Pancreas (tissue), 10 donors: ENCODE measurements at regions not wholly inside any gene's neighbourhood (a gene's known extent, or its start where the extent isn't known, plus 50 kb on each side); places are given as distances from the start of the nearest gene placed in this dataset.

Experiments used
- ATAC-seq, 4 donors: fragments of 200-7000 bp; cut with Tn5 transposase; one replicate each; pipeline versions ENCODE4 v1.8.0 to v1.9.1; 2020; ENCODE audit warnings: mild to moderate bottlenecking in 4 of 4, moderate library complexity in 4 of 4
- DNase-seq, 6 donors: peaks; one replicate each; pipeline ENCODE4 v3.0.0-alpha.2; 2020
- FAIRE-seq: peaks from 2 replicates; lab custom pipeline; 2012; peaks lifted over from hg19 to GRCh38; lab: Jason Lieb, UNC
- H3K27ac ChIP-seq, 4 donors: fragments of 200-600 bp; sonication (generic); 1 replicate in 3 of 4; 2 replicates in 1 of 4; pipeline versions ENCODE4 v1.5.0 to v1.8.0; 2020
- H3K27me3 ChIP-seq, 4 donors: fragments of 200-600 bp; one replicate each; pipeline ENCODE4 v1.8.0; 2021
- H3K36me3 ChIP-seq, 3 donors: fragments of 200-600 bp; sonication (generic) in 1 of 3; one replicate each; pipeline versions ENCODE4 v1.5.0 to v1.8.0; 2020 to 2021
- H3K4me1 ChIP-seq, 3 donors: fragments of 200-600 bp; one replicate each; pipeline ENCODE4 v1.8.0; 2021
- H3K4me3 ChIP-seq, 4 donors: fragments of 200-600 bp; sonication (generic) in 2 of 4; one replicate each; pipeline versions ENCODE4 v1.5.0 to v1.8.0; 2020 to 2021
- H3K9me3 ChIP-seq, 4 donors: fragments of 200-600 bp; one replicate each; pipeline ENCODE4 v1.8.0; 2021
- WGBS, 2 donors: extraction: QIAGEN DNeasy Blood & Tissue Kit; methylation state at CpG; one replicate each; pipeline ENCODE4 v1.1.7; 2013; 5-methylcytosine and 5-hydroxymethylcytosine counted together
- intact Hi-C, 3 donors: fragments of 100-400 bp; cut with DNase I; formaldehyde crosslinking; loops; one replicate each; pipeline versions ENCODE4 v1.11.1 to v1.14.2; 2022
- TF ChIP-seq, protein P1 (sequence below), 4 donors: fragments of 200-600 bp; sonication (generic) in 3 of 4; IDR thresholded peaks; one replicate each; pipeline versions ENCODE4 v1.5.0 to v1.8.0; 2021; ENCODE audit warnings: antibody characterized with exemption in 4 of 4
- donor health status: healthy with polysubstance abuse.
- donor health status: DM: no; HTN: no; CAD: no; lungs with moderate emphysema.
- donor health status: DM: no; HTN: no; CAD: no.
- donor health status: control.
- donor health status: control.
- donor health status: Bipolar disorder and iron deficiency.
- donor health status: DM: yes; HTN: yes; CAD: no.
- donor health status: DM: no; HTN: no; CAD: no.
- donor health status: DM: no; HTN: no; CAD: no.
- donor health status: DM: yes; HTN: yes; CAD: no.

DNA sequence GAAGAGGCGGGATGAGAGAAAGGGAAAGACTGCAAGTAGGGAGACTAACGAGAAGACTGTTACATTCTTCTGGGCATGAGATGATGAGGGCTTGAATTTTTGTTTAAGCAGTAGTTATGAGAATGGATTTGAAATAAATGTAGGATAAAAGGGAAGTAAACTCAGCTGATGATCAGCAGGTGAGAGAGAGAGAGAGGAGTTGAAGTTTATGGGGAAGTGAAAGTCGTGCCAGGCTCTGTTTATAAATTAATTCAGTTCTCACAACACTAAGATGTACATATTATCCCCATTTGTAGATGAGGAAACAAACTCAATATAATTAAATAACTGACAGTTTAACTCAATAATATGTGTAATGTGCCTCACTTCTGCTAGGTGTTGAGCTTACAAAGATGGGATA is 170.0 kb upstream of the RMST start:
- TF ChIP-seq, protein P1, sequence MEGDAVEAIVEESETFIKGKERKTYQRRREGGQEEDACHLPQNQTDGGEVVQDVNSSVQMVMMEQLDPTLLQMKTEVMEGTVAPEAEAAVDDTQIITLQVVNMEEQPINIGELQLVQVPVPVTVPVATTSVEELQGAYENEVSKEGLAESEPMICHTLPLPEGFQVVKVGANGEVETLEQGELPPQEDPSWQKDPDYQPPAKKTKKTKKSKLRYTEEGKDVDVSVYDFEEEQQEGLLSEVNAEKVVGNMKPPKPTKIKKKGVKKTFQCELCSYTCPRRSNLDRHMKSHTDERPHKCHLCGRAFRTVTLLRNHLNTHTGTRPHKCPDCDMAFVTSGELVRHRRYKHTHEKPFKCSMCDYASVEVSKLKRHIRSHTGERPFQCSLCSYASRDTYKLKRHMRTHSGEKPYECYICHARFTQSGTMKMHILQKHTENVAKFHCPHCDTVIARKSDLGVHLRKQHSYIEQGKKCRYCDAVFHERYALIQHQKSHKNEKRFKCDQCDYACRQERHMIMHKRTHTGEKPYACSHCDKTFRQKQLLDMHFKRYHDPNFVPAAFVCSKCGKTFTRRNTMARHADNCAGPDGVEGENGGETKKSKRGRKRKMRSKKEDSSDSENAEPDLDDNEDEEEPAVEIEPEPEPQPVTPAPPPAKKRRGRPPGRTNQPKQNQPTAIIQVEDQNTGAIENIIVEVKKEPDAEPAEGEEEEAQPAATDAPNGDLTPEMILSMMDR (IDR thresholded peaks at IDR 0.05): no peak
- intact Hi-C loops: no loop called here
- H3K4me1 ChIP-seq: no peaks in the 10 kb centered on the region
- FAIRE-seq (no peak), DNase-seq (no peak), ATAC-seq (no peak)
- H3K4me3 ChIP-seq: no peak overlapping the region
- no peak overlapping the region for H3K27ac ChIP-seq
- H3K9me3 ChIP-seq: no peaks in the 10 kb centered on the region
- H3K36me3 ChIP-seq: no peaks in the 10 kb centered on the region
- 55 to 75% methylated on average over 3 of the region's 3 CpGs for WGBS, 2 donors
- no peaks in the 10 kb centered on the region for H3K27me3 ChIP-seq

DNA sequence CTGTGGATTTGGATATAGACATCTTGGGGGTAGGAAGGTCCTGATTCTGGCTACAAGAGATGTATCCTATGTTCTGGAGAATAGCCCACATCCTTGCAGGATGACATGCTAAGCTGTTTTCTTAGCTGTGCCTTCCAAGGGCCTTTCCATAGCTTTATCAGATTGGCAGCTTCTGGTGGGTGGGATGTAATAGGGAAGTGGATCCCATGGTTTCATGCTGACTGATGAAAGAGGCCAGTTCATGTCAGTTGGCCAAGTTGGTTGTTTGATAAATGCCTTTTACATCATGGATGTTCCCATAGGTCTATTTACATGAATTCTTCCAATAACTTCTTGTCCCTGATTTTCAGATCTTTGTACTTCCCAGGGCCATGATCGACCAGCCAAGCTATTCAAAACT is 169.1 kb upstream of the RMST start:
- Histone ChIP-seq H3K4me1 (no peaks in the 10 kb centered on the region), H3K36me3 (no peaks in the 10 kb centered on the region), H3K4me3 (no peak overlapping the region), H3K27me3 (no peaks in the 10 kb centered on the region), H3K9me3 (no peaks in the 10 kb centered on the region), H3K27ac (no peak overlapping the region)
- intact Hi-C loops: no loop called here
- no peak for FAIRE-seq
- no peak for ATAC-seq
- 52 to 62% methylated on average over 1 of the region's 1 CpG for WGBS, 2 donors
- no peak for DNase-seq
- TF ChIP-seq, protein P1 (IDR thresholded peaks at IDR 0.05): no peak

DNA sequence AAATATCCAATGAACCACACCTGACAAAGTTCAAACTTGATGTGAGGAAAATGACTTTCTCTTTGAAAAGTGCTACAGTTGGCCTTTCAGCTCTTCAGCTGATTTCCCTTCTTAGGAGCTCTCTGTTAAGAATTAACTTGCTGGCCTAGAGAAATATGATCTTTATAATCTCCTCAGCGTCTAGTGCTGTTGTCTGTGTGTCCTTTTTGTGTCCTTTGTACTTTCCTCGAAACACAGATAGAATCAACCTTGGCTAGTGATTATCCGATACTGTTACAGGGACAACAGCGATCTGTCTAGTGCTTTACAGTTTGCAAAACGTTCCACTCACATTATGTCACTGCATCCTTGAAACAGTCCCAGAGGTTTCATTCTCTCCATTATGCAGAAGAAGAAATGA is 162.8 kb upstream of the RMST start:
- WGBS, 2 donors: 18 to 26% methylated on average over 5 of the region's 5 CpGs
- Histone ChIP-seq H3K27ac (no peak overlapping the region), H3K4me3 (no peak overlapping the region), H3K4me1 (no peaks in the 10 kb centered on the region), H3K36me3 (no peaks in the 10 kb centered on the region), H3K9me3 (no peaks in the 10 kb centered on the region), H3K27me3 (no peaks in the 10 kb centered on the region)
- ATAC-seq: no peak
- no peak for FAIRE-seq
- DNase-seq: no peak
- intact Hi-C loops: no loop called here
- TF ChIP-seq, protein P1 (IDR thresholded peaks at IDR 0.05): no peak

DNA sequence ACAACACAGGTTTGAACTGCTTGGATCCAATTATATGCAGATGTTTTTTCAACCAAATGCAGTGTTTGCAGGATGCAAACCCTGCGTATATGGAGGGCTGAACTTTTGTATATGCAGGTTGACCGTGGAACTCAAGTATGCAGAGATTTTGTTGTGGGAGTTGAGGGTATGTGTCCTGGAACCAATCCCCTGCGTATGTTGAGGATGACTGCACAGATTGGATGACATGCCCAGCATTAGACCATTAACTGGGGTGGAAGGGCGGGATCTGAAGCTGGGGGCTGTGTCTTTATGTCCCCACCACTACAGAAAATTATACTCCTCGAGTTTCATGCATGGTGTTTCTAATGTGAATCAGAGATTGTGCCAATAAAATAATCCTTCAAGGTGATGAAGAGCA is 162.2 kb upstream of the RMST start:
- intact Hi-C loops: no loop called here
- 62 to 66% methylated on average over 5 of the region's 5 CpGs for WGBS, 2 donors
- H3K36me3 ChIP-seq: no peaks in the 10 kb centered on the region
- TF ChIP-seq, protein P1 (IDR thresholded peaks at IDR 0.05): no peak
- no peaks in the 10 kb centered on the region for H3K9me3 ChIP-seq
- ATAC-seq: no peak
- no peaks in the 10 kb centered on the region for H3K27me3 ChIP-seq
- no peak for DNase-seq
- H3K27ac ChIP-seq: no peak overlapping the region
- FAIRE-seq: no peak
- H3K4me1 ChIP-seq: no peaks in the 10 kb centered on the region
- no peak overlapping the region for H3K4me3 ChIP-seq

DNA sequence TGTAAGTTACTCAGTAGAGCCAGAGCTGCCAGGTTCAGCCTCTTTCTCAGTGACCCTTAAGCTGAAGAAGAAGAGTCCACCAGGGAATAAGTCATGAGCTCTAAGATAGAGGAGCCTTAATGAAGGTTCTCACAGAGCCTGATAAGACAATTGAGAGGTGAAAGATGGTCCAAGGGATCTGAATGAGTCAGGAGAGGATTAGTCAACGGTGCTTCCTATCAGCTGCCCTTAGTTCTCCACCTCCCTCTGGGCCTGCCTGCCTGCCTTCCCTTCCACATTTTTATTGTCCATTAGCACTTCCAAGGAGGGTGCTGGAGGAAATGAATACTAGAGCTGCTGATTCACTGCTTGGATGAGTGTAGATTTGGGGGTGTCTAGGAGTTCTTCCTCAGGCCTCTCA is 161.7 kb upstream of the RMST start:
- ATAC-seq: no peak
- intact Hi-C loops: no loop called here
- no peak for DNase-seq
- Histone ChIP-seq H3K4me1 (no peaks in the 10 kb centered on the region), H3K27ac (no peak overlapping the region), H3K36me3 (no peaks in the 10 kb centered on the region), H3K27me3 (no peaks in the 10 kb centered on the region), H3K4me3 (no peak overlapping the region), H3K9me3 (no peaks in the 10 kb centered on the region)
- TF ChIP-seq, protein P1 (IDR thresholded peaks at IDR 0.05): no peak
- 21 to 63% methylated on average over 1 of the region's 1 CpG for WGBS, 2 donors
- FAIRE-seq: no peak
